ENCODE measurements at regions not wholly inside any gene's neighbourhood (a gene's known extent, or its start where the extent isn't known, plus 50 kb on each side); places are given as distances from the start of the nearest gene placed in this dataset.
"Not testable (repeated sequence)": the region's sequence is repeated elsewhere in the genome, so short reads cannot be mapped to it uniquely, and the experiment has no call there.

GRCh38 chr5:26535215-26535614, 503.2 kb downstream of the CDH9 start:
- DNase-seq, result no peak

DNA sequence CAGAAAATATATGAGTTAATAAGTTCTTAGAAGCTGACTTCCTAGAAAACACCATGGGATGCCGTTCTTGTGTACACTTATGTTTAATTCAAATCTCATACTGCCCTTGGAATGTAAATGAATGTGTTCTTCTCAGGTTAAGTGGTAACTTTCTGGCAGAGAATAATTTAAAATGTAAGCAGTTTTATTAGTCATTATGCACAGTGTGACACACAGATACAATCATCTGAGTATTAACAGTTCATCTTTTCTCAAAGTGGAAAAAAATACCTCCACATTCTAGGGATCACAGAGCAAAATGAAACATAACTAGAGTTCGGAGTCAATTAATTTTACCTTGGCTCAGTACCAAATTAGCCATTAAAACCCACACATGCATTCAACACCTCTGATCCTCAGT, 508.1 kb downstream of the CDH9 start:
- no peak for DNase-seq

GRCh38 chr5:26519245-26519644, 519.1 kb downstream of the CDH9 start:
- no peak for DNase-seq

DNA sequence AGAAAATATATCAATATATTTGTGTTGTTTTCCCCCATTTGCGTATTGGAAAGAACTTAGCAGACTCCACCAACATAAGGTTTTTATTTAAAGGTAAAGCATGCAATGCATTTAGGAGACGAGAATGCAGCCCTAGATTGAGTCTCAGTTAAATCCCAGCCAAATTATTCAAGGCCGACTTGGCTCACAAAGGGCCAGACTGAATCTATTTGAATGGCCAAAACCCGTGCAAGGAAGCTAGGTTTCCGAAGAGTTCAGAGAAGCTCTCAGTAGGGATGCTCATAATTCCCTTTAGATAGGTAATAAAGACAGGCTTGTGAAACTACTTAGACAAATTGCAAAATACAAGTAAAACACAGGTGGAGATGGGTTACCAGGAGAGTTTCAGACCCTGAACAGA, 520.3 kb downstream of the CDH9 start:
- no peak for DNase-seq

- DNase-seq, result no peak
These were observed 539.4 kb downstream of the CDH9 start for GRCh38 chr5:26498972-26499371.

DNA sequence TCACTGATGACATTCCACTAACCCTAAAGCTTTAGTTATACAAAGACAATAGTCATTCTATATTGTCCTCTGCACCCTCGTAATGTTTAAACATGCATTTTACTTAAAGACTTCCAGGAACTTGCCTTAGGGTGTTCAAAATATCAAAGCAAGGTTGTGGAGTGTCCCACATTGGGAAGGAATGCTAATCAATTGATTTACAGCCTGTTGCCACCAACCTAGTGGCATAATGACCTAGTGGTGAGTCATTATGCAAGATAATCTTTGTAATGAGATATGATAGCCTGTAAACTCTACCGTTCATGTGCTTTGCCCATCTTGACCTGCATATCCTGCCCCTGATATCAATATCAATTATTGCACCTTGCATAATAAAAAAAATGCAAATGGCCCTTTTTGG, 542.9 kb downstream of the CDH9 start:
- no peak for DNase-seq

DNA sequence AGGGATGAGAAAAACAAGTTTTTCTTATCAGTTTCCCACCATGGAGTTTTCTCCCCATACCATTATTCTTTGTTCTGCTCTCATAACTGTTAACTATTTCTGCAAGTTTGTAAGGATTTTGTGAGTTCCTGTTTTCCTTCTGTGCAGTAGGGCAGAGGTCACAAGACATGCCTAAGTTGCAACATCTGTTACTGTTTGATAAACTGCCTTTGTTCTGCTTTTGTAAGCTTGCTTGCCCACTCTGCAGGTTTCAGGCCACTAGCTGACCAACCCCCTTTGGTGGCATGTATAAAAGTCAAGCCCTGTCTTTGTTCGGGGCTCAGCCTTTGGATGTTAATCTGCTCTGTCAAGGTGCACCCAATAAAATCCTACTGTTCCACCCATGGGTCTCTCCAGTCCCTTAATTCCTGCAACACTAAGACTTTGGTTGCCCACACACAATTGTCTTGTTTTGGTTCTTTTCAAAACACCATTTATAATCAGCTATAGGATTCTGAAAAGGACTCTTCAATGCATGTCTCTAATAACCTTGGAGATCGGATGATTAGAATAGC, 545.4 kb downstream of the CDH9 start:
- DNase-seq, result no peak

GRCh38 chr5:26487553-26487952, 550.8 kb downstream of the CDH9 start:
- DNase-seq, result no peak

DNA sequence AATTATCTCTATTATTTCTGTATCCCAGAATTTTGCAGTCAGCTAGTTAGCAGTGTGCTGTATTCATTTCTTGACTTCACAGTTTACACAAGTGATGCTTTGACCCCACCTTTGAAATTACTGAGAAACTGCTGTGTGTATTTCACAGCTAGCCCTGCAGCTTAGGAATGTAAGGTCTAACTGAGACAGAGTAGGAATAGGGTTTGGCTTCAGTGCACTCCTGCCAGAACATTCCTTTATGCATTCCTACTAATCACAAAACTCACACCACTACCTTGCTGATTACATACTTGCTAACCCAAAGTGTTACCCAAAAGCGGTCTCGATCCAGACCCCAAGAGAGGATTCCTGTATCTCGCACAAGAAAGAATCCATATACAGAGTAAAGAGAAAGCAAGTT, 551.8 kb downstream of the CDH9 start:
- DNase-seq, result no peak

DNA sequence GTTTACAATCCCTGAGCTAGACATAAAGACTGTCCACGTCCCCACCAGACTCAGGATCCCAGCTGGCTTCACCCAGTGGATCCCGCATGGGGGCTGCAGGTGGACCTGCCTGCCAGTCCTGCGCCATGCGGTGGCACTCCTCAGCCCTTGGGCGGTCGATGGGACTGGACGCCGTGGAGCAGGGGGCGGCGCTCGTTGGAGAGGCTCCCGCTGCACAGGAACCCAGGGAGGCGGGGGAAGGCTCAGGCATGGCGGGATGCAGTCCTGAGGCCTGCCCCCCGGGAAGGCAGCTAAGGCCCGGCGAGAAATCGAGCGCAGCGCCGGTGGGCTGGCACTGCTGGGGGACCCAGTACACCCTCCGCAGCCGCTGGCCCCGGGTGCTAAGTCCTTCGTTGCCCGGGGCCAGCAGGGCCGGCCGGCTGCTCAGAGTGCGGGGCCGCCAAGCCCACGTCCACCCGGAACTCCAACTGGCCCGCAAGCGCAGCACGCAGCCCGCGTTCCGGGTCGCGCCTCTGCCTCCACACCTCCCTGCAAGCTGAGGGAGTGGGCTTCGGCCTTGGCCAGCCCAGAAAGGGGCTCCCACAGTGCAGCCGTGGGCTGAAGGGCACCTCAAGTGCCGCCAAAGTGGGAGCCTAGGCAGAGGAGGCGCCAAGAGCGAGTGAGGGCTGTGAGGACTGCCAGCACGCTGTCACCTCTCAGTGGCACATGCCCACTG, 553.1 kb downstream of the CDH9 start:
- not testable (repeated sequence) for DNase-seq

- peak; percentile 68 for DNase-seq
These were observed 555.5 kb downstream of the CDH9 start for GRCh38 chr5:26482810-26483375.

DNA sequence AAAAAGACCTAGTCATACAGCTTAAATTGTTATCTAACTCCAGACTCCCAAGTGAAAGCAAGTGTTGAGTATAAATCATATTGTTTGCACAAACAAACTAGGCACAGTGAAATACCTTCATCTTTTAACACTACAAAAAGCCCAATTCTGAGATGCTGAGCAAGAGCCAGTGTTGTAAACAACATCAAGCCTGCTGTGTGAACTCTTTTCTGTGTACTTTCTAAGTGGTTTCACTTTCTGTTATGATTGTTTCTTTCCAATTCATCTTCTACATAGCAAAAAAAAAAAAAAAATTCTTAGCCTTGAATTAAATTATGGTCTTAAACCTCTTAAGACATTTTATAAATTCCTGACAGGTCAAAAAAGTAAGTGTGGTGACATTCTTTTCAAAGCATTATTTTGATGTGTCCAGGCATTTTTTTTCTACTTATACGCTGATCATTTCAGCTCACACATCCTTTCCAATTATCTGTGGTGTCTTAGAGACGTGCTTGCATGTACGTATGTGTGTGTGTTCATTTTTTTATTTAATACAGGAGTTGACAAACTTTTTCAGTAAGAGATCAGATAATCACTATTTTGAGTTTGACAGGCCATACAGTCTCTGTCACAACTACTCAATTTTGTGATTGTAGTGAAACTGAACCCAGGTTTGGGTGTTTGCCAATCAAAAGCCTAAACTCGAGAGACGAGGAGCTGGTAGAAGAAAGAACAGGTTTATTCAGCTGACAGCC, 556.1 kb downstream of the CDH9 start:
- no peak for DNase-seq

DNA sequence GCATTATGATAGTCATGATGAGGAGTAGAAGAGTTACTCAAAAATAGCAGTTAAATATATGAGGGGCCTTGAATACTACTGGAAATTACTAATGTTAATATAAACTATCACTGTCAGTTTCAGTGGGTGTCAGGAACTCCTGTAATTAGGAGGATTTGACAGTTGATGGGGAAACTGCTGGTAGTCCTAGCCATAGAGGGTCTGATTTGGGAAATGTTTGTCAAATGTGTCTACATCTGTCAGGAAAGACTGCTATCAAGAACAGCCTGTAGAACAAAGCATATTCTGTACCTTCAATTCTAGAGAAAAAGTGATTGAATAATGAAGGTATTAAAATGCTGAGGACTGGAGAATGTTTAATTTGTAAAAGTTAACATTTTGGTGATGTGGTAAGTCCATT, 567.9 kb downstream of the CDH9 start:
- no peak for DNase-seq

DNA sequence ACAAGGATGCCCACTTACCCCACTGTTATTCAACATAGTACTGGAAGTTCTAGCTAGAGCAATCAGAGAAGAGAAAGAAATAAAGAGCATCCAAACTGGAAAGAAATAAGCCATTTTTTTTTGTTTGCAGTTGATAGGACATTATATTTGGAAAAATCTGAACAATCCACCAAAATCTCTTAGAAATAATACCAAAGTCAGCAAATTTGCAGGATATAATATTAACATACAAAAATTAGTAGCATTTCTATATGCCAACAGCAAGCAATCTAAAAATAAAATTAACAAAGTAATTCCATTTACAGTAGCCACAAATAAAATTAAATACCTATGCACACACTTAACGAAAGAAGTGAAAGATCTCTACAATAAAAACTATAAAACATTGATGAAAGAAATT, 599.3 kb downstream of the CDH9 start:
- DNase-seq, result no peak

DNA sequence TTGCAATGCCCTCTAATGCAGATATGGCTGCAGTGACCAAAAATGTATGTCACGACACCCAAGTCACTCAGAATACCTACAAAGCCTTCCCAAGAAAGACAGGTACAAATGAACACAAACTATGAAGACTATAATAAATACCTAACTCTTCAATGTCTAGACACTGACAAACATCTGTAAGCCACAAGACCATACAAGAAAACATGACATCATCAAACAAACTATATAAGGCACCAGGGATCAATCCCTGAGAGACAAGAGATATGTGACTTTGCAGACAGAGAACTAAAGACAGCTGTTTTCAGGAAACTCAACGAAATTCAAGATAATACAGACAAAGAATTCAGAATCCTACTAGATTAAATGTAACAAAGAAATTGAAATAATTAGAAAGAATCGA, 603.7 kb downstream of the CDH9 start:
- DNase-seq, result no peak

DNA sequence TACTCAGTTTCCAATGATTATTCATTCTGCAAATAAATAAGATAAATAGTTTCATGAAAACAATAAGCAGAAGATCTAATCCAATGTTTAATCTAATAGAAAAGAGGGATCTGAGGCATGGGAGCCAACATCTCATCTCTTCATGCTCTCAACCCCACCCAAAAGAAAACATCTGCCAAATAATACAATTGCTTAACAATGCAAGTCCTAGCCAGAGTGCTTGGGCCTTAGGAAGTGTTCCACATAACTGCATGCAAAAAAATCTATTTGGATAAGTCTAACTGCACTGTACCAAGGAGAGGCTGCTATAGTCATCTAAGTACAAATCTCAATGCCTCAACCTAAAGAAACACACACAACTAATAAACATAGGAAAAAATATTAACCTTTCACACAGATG, 606.0 kb downstream of the CDH9 start:
- DNase-seq, result no peak

GRCh38 chr5:26430323-26430722, 608.1 kb downstream of the CDH9 start:
- DNase-seq, result no peak

GRCh38 chr5:26427281-26427680, 611.1 kb downstream of the CDH9 start:
- no peak for DNase-seq

GRCh38 chr5:26419987-26420386, 618.4 kb downstream of the CDH9 start:
- DNase-seq, result no peak

DNA sequence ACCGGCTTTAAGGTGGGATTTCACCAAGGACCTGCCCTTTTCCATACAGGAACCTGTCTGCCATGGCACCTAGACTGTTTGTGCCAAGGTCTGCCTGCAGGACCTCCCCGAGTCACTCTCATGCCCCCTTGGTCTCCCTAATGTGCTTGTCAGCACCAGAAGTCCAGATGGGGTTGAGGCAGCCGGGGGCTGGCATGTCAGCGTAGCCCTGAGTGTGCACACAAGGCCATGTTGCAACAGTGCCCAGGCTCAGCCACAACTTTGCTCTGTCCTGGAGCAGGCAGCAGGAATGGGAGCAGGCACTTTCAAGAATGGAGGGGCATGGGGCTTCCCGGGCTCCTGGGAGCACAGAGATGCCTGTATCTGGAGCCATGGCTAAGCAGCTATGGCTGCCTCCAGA, 621.5 kb downstream of the CDH9 start:
- no peak for DNase-seq

- DNase-seq, result no peak
These were observed 622.2 kb downstream of the CDH9 start for GRCh38 chr5:26415987-26416779.

- peak; percentile 10 for DNase-seq
These were observed 647.8 kb downstream of the CDH9 start for GRCh38 chr5:26390608-26391007.

DNA sequence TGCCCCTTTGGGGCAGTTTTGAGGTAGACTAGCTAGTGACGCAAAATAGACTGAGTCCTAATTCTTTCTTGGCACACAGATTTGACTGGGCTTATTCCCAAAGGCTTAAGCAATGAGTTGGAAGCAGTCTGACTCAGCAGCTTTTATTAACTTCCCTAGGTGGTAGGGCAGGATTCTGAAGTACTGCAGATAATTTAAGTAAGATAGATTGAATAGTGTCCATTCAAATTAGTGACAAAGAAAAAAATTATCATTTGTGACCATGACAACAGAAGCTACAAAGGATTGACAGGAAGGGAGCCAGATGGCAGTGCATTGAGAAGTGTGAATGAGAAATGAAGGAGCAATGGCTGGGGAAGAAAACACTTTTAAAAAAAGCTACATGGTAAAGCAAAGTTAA, 649.4 kb downstream of the CDH9 start:
- peak; percentile 26 for DNase-seq

Measured in eye (tissue), 1 donor.